GM18520 (cell line): ENCODE measurements at regions not wholly inside any gene's neighbourhood (a gene's known extent, or its start where the extent isn't known, plus 50 kb on each side); places are given as distances from the start of the nearest gene placed in this dataset.

Experiments used
- ATAC-seq: cut with Tn5 transposase; IDR thresholded peaks from one replicate; pipeline ENCODE4 v1.9.1; 2021; ENCODE audit not compliant: unreplicated experiment

DNA sequence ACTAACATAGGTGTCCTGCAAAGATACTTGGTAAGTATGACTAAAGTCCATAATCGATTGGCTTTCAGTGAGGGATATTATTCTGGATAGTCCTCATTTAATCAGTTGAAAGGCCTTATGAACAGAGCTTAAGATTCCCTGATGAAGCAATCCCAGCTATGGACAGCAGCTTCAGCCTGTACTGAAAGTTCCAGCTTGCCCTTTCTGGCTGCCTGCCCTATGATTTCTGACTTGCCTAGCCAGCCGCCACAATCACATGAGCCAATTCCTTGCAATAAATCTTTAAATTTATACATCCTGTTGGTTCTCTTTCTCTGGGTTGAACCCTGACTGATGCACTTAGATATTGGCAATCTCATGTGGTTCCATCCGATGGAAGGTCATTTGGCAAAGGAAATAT lies 759.0 kb upstream of the API5 start:
- no peak for ATAC-seq

DNA sequence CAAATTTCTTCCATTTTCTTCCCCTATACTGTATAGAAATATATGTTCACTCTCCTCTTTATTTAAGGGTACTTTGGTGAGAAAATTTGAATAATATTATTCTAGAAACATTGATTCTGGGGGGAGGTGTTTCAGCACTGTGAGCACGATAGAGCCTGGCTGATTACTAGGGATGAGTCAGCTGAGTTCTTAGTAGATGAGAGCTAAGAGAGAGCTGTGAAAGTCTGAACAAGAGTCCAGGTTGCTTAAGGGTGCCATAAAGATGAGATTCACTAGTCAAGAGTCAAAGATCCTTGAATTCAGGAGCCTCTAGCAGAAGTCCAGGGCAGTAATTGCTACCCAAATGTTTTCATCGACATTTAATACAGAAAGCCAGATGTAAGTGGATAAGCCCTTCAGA lies 756.6 kb upstream of the API5 start:
- ATAC-seq = no peak

DNA sequence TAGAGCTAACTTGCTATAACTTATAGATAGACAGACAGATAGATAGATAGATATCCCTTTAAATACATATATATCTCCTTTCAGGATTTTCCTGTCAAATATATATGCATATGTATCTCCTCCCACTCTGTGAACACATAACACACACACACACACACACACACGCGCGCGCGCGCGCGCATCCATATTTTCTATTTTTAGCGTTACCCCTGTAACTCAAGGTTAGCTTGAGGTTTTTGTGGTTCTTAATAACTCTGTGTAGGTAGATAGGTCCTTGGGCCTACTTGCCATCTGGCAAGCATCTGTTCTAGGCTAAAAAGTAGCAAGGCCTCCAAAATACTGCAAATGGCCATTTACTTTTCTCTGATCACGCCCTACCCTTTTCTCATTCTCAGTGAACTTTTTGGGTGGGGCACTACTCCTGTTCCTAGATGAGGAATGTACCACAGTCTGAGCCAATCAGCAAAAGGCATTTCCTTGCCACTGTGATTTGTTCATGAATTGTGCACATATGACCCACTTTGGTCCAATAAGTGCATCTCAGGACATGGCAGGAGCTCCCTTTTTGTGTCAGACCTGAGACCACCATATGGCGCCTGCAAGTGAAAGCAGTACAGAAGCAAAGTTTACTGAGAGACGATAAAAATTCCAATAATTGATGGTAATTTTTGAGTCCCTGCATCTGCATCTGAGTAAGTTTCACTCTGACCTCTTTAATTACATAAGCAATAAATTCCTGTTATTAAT lies 740.5 kb upstream of the API5 start:
- no peak for ATAC-seq

DNA sequence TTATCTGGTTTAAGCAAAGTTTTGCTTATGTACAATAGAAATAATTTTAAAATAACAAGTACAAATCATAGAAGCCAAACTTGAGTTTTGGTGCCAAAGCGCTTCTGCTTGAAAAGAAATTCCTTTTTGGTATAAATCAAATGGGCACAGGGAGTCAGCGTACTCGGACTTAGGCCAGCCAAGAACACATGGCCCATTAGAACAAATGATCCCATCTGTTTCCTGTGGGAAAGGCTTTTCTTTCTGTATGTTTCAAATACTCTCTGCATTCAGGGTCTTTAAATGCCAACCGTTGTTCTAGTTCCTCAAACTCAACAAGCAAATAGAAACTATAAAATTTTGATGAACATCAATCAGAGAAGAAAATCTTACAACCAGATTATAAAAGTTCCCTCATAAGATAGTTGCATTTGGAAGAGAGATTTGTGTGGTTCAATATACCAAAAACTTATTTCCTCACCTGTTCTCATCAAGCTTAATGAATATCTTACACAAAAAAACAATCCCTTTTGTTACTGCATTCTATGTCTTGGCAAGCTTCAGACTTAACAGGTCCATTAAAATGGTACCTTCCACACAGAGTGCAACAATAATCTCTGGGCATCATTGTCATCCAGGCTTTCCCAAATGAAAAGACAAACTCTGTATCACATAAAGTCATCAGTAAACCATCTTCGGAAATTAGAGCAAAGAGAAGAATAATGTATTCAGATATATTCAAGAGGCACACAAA lies 739.8 kb upstream of the API5 start:
- no peak for ATAC-seq

DNA sequence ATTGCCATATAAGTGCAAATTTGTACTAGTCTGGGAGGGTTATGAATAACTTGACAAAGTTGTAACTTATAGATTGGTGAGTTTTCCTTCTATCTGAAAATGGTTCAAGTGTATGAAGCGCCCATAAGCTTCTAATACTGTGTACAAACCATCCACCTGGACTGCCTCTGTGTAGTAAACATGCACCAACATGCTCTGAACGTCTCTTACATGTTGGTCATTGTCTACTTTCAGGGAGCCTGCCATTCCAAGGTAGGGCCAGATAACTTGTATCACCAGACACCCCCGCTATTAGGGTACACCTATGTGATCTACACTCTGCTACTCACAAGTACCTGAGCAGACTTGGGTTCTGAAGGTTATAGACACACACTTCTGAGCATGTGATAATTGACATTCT lies 735.5 kb upstream of the API5 start:
- ATAC-seq = no peak

DNA sequence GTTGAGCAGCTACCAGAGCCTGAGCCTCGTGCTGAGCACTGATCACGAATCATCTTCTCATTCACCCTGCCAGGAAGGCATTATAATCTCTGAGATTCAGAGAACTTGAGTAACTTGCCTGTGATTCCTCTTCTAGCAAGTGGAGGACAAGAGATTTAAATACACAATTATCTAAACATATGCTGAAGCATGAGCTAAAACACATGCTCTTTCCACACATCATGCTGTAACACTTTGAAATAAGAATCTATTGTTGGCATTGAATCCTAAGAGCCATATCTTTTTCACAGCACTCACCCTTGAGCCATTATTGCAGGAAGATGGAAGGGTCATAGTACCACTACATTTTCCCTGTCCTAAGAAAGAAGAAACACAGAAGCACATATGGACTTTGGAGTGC lies 722.5 kb upstream of the API5 start:
- no peak for ATAC-seq

DNA sequence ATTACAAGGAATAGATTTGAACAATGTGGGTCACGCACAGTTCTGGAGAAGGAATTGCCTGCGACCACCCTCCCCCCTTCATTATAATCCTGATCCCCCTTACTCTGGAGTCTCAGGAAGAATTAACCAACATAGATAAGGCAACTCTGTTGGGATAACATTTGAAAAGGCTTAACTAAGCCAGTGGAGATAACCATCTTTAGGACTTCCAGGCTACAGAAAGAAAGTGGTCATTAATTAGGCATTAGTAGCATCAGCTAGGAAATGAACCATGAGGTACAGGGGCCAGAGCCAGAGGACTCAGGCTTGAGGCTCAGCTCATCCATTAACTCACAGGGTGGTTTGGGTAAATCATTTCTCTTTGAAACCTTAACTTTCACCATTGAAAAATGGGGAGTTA lies 720.0 kb upstream of the API5 start:
- no peak for ATAC-seq

DNA sequence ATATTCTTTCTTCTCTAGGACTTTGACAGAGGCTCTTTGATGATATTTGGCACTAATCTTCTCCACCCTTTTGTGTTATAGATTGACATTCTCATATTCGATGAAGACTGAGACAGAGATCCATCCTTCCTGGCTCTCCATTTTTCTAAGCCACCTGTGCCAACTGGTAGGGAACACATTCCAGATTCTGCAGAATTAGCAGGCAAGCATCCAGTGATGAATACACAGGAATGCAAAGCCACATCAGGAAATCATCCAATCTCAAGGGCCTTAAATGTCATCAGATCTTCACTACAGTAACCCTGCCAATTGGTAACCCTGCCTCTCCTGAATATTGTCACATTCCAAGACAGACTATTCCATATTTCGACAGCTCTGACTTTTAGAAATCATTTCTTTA lies 718.4 kb upstream of the API5 start:
- no peak for ATAC-seq

DNA sequence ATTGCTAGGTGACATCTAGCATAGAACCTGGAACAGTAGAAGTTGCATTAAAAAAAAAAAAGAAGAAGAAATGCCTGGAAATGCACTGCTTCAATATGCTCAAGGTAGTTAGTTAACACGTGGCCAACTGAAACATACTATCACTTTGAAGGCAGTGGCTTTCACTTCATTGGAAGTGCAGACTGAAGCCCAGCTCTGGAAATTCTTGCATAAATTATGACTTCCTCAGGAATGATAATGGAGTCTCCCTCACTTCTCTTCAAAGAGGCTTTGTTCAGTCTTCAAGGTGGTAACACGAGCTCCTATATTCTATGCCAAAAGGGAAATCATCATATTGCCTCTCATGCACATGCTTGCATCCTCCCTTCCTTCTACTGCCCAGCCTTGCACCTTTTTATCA lies 715.9 kb upstream of the API5 start:
- no peak for ATAC-seq

DNA sequence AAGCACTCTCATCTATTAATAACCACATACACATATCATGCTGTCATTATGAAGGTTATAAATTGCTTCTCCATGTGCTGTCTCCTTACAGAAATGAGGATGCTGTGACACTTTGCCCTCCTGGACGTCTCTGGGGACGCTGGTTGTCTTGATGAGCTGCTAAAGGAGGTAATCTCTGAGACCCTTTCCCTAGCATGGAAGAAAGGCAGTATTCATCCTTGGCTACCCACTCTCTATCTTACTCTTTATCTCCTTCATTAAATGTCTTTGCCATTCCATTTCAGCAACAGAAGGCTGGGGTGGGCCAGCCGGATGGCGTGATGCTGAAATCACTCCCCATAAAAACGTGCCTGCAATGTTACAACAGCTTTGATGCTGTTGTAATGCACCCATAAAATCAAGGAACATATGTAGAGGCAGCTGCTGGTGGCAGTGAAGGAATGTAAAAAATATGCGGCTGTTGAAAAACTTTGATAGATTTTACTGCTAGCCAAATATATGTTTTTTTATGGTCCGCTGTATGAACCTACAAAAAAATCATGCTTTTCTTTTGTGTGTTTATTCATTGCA lies 715.1 kb upstream of the API5 start:
- no peak for ATAC-seq

DNA sequence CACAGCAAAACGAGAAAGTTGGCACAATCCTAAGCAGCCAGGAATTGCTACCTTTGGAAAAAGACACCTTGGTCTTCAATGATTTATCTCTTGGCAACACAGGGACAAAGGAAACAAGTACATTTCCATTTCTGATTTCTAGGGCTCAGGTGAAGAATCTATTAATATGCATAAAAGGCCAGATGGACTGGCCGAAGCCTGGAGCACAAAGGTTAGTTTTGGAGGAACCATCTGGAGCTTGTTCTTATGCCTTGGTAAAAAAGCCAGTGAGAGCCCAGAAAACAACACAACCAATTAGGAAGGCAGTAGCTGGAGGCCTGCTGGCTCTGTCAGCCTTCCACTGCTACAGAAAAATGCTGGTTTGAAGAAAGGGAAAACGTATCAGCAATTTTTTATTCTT lies 713.5 kb upstream of the API5 start:
- ATAC-seq = no peak

DNA sequence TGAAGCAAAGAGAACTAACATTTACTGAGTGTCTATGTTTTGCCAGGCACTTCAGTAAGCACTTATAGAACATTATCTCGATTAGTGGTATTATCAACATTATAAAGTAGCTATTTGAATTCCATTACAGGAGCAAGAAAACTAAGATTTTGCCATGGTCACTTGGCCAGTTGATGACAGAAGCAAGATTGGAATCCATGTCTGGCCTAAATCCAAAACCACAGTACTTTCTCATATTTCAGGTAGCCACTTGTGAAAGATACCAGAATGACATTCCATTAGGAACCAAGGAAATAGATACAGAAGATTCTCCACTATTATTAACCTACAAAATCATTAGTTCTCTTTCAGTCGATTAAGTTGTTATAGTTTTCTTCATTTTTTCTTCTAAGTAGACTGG lies 691.0 kb upstream of the API5 start:
- ATAC-seq = no peak

DNA sequence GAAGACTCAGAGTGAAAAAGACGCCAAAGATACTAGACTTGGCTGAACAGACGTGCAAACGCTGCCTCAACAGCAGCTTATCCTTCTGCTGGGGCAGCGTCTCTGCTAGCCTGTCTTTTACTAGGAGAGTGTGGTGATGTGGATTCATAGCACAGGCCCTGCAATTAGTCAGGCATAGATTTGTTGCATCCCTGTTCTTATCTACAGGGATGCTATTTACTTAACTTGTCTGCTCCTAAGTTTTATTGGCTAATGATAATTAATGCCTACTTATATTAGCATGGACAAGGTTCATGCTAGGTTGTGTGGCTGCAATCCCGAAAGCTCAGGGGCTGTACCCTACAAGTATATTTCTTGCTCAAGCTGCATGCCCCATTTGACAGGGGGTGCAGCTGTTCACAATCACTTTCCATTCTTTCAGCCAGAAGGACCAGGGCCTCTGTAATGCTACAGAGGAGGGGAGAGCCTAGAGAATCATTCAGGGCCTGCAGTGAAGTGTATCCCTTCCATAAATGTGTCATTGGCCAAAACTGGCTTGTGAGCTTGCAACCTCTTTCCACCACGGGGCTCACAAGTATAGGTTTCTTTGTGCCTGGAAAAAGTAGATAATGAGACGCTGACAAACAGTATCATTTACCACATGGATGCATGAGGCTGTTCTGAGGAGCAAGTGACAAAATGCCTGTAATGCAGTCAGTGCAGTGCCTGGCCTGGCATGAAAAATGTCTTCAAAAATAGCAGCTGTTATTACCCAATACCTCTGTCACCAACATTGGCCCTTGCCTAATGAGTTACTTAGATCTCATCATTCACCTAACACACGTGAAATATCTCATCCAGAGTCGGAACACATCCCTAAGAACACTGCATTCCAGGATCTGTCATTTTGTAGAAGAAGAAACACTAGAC lies 685.8 kb upstream of the API5 start:
- no peak for ATAC-seq

DNA sequence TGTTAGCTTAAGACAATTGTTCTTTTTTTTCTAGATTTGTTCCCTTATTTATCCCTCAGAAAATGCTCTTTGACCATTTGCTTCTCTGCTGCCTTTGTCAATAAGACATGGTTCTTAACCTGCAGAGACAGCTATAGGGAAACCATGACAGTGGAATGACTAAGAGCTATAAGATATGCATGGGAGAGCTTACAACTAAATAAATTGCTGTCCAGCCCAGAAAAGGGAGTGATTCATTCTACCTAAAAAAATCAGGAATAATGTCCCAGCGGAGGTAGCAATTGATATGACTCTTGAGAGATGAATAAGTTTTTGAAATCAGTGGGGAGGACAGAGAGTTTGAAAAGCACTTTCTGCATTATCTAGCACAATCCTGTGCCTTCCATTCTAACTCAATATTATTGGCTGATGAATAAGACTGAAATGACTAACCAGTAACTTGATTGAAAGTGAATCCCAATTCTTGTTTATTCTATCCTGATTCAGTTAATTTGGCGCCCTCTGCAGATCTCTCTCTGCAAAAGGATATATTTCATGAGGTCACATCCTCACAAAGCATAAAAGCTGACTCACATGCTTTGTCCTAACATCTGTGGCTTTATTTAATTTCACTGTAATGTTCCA lies 680.5 kb upstream of the API5 start:
- no peak for ATAC-seq

DNA sequence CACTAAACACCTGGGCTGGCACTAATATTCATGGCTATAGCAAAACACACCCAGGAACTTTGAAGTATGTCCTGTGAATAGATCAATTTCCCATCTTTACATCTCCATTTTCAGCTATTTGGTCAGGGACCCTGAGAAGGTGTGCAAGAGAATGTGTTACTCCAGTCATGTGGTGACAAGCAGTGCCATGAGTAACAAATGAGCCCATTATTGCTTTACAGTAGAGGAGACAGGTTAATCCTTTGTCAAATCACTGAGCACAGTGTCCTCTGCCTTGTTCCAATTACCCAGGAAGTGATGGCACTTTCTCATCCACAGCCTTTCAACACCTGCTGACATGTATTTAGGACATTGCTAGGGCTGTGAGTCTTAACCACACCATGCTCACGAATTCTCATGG lies 664.8 kb upstream of the API5 start:
- no peak for ATAC-seq

DNA sequence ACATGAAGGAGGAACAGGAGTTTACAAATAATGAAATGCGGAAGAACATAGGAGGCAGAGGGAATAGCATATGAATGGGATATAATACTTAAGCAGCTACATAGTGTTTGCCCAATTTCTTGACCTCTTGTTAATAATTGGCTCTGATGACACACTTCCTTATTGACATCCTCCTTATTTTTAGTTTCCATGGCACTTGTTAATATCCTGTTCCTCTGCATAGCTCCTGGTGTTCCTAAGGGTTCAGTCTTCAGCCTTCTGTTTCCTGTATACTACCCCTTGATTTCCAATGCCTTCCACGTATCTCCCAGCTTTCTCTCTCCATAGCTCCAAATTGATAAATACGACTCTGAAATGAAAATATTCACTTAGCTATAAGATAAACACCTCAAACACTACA lies 663.8 kb upstream of the API5 start:
- ATAC-seq = no peak

DNA sequence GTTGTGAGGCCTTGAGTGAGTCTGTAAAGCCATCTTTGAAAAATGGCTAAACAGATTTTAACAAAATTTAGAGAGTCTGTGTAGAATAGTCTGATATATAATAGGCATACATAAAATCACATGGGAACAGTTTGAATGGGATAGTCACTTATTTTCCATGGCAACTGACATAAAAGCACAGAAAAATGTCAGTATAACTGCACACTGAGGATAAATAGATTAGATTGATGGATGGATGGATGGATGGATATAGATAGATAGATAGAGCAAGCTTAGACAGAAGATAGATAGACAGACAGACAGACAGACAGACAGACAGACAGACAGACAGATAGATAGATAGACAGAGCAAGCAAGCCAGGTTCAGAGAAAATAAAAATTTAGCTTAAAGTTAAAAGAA lies 660.2 kb upstream of the API5 start:
- ATAC-seq = no peak

DNA sequence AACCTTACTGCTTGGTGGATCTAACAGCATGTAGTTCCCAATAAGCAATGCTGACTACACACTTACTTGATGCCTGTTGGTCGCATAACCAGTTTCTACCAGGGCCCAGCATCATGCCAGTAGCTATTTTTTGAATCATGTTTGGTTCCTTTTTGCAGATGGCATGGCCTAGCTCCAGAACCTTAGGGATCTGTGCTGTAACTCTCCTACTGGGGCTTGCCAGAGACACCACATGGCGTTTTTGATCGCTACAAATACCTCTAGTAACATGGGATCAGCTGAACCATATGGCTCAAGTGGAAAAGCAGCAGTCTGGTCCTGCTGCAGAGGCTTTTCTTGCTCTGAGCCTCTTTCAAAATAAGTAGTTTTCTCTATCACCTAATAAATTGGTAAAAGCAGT lies 654.6 kb upstream of the API5 start:
- ATAC-seq = no peak

DNA sequence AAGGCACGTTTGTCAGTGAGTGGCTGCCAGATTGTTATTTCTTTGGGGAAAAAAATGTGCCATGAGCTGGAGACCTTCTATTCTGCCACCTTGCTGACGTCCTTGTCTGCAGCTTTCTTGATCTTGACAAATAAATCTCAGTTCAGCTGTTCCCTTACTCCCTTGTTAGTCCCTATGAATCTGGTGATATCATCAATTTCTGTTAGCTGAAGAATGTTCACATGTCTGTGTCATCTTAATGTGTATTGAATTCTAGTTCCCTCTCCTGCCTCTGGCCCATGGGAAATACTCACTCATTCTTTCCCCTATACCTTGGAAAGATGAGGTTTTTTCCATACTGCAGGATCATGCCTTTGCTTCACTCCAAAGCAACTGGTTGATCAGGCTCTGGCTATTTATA lies 649.9 kb upstream of the API5 start:
- ATAC-seq = no peak

DNA sequence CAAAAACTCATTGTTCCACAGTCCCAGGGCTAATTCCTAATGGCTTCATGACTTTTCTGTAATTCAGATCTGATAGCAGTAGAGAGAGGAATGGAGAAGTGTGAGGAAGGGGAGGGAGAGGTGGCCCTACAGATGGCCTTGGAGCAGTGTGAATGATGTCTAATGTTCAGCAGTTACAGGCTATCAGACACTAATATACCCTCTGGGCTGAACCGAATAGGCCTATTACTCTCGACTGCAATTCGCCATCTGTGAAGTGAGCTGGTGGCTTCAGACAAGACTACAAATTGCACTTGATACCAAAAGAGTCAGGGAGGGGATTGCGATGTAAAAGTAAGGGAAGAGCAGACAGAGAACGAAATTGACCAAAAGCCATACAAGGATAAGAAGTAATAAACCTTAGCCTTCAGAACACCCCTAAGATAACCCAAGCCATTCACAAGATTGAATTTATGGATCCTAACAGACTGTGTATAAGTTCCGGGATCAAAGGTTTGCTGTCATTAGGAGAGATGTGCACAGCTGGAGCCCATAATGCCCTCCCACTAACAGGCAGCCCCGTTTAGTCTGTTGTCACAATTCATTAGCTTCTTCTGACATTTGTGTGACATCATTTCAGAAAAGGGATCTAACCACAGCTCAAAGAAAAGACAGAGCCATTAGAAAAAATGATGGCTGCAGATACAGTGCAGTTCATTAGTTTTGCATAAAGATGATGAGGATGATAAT lies 642.4 kb upstream of the API5 start:
- no peak for ATAC-seq
